HUES64 (cell line): ENCODE measurements at regions not wholly inside any gene's neighbourhood (a gene's known extent, or its start where the extent isn't known, plus 50 kb on each side); places are given as distances from the start of the nearest gene placed in this dataset.
A peak's percentile ranks its signal among the peaks of the same experiment; 100 is the strongest.

Experiments used
- H3K27ac ChIP-seq: 2 replicates; pipeline ENCODE4 v1.7.0; 2013; ENCODE audit warnings: low read depth, low read length, inconsistent platforms
- H3K27me3 ChIP-seq: 2 replicates; pipeline ENCODE4 v1.6.1; 2013; ENCODE audit warnings: mild to moderate bottlenecking, low read length; ENCODE audit not compliant: insufficient read depth
- H3K36me3 ChIP-seq: 2 replicates; pipeline ENCODE4 v1.6.1; 2013; ENCODE audit warnings: mild to moderate bottlenecking, low read length; ENCODE audit not compliant: insufficient read depth
- H3K4me1 ChIP-seq: 2 replicates; pipeline ENCODE4 v1.6.1; 2013; ENCODE audit warnings: mild to moderate bottlenecking, low read length, moderate library complexity; ENCODE audit not compliant: insufficient read depth
- H3K4me3 ChIP-seq: 2 replicates; pipeline ENCODE4 v1.5.1; 2013; ENCODE audit warnings: mild to moderate bottlenecking, low read length, moderate library complexity
- H3K9ac ChIP-seq: 2 replicates; pipeline ENCODE4 v1.6.1; 2013; ENCODE audit warnings: mild to moderate bottlenecking, low read depth, low read length
- H3K9me3 ChIP-seq: 2 replicates; pipeline ENCODE4 v1.6.1; 2013; ENCODE audit warnings: low read depth, low read length; ENCODE audit not compliant: insufficient read depth
- WGBS: fragments of 150-250, 120-280 bp; methylation state at CpG from one replicate; pipeline ENCODE4 v1.1.7; 2013; ENCODE audit warnings: missing lambda C conversion rate; 5-methylcytosine and 5-hydroxymethylcytosine counted together

DNA sequence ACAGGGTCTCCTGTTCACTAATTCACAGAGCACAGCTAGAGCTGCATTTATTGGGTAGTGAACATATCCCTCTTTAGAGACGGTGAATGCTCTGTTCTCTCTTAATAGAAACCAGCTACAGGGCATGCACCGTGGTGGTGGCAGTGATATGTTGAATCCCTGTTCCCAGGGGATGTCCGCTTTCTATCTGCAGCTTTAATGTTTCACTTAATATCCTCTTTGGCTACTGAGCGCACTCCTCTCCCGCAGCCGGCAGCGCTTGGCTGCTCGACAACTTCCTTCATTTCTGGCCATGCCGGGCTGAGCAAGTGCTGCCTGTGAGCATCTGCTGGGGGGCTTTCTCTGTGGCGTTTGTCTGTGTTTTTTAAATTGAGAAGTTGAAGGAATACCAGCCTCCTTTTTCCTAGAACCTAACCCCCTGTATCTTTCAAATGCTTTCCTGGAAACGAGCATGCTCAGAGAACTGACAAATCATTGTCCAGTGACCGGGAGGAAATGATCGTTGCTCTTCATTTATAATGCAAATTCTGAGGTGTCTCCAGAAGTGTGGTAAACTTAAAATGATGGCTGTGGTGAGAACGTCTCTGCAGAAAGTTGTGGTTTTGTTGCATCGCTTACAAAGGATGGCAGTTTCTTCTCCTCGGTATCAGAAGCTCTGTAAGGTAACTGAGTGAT is 297.9 kb downstream of the UTRN start:
- no peaks in the 10 kb centered on the region for H3K27me3 ChIP-seq
- 30% methylated on average over 15 of the region's 16 CpGs for WGBS
- H3K9me3 ChIP-seq, result no peaks in the 10 kb centered on the region
- H3K9ac ChIP-seq, result peak overlapping the region; percentile 5
- H3K4me1 ChIP-seq, result peaks cover 44% of the 10 kb centered on the region
- H3K27ac ChIP-seq, result peak overlapping the region; percentile 24; the same call in 1 of the 2 replicates
- peak overlapping the region; percentile 36 for H3K4me3 ChIP-seq
- H3K36me3 ChIP-seq, result peaks cover 2% of the 10 kb centered on the region; the same call in 1 of the 2 replicates

DNA sequence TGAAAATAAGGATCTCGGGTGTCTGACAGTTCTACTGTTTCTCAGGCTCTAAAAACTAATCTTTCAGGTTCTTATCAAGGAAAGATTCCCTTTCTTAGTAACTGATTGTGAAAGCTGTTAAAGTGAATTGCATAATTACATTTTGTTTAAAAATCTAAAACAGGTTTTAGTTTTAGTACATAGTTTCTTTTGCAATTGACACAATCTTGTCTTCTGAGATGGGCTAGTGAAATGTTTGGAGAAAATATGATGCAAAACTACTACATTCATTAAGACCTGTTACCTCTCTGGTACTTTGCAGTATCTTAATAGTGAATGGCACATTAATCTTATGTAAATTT is 298.4 kb downstream of the UTRN start:
- WGBS, result 58% methylated on average over 1 of the region's 1 CpG
- Histone ChIP-seq H3K4me1 (peaks cover 44% of the 10 kb centered on the region), H3K9me3 (no peaks in the 10 kb centered on the region), H3K27ac (no peak overlapping the region), H3K27me3 (no peaks in the 10 kb centered on the region), H3K36me3 (no peaks in the 10 kb centered on the region; the same call in 1 of the 2 replicates), H3K4me3 (peak overlapping the region; percentile 36), H3K9ac (0 out of 2 replicates have a peak overlapping the region, but pooled peaks have one; percentile 5)

DNA sequence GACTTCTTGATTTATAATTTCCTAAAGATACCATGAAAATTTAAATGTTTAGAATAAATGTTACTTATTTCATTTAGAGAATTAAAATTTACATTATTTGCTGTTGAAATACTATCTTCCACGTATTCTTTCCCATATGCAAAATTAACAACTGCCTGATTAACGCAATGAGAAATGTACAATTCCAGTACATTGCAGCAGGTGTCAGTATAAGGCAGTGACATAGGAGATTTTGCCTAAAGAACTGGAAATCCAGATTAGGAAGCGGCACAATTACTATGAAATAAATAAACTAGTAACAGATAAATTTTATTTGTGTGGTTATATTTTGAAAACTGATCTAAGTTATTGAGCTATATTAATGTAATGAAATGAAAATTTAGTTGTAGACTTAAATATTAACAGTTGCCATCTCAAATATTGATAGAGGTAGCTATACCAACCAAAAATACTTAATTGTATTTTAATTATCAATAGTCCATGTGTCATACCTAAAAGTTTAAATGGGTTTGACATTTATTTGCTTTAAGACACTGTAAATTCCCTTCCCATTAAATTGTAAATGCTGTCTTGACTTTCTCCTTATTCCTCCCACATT is 300.2 kb downstream of the UTRN start:
- no peaks in the 10 kb centered on the region for H3K9me3 ChIP-seq
- H3K36me3 ChIP-seq, result no peaks in the 10 kb centered on the region; the same call in 1 of the 2 replicates
- 0% methylated on average over 2 of the region's 3 CpGs for WGBS
- peak overlapping the region; percentile 36 for H3K4me3 ChIP-seq
- no peaks in the 10 kb centered on the region for H3K27me3 ChIP-seq
- H3K9ac ChIP-seq, result no peak overlapping the region
- 0 out of 2 replicates have a peak overlapping the region, but pooled peaks have one; percentile 38 for H3K27ac ChIP-seq
- peaks cover 44% of the 10 kb centered on the region for H3K4me1 ChIP-seq

DNA sequence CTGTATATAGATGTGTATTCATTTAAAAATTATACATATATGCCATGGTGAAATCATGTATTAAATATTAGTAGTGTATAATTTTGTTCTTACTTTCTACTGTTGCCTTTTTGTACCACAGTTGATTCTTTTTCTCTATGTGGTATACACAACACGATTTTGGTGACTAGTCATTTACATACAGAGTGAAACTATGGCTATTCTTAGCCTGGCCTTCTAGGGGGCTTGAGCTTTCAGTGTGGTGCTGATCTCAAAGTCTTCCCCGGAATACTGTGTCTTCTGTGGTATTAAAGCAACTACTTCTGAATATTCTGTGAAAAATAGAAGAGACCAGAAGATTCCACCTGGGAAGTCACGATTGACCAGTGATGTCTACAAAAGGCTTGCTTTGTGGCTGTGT is 301.9 kb downstream of the UTRN start:
- Histone ChIP-seq H3K4me1 (peaks cover 44% of the 10 kb centered on the region), H3K4me3 (no peak overlapping the region), H3K9ac (no peak overlapping the region), H3K36me3 (no peaks in the 10 kb centered on the region; the same call in 1 of the 2 replicates), H3K27ac (no peak overlapping the region), H3K27me3 (no peaks in the 10 kb centered on the region), H3K9me3 (no peaks in the 10 kb centered on the region)
- 75% methylated on average over 3 of the region's 3 CpGs for WGBS

DNA sequence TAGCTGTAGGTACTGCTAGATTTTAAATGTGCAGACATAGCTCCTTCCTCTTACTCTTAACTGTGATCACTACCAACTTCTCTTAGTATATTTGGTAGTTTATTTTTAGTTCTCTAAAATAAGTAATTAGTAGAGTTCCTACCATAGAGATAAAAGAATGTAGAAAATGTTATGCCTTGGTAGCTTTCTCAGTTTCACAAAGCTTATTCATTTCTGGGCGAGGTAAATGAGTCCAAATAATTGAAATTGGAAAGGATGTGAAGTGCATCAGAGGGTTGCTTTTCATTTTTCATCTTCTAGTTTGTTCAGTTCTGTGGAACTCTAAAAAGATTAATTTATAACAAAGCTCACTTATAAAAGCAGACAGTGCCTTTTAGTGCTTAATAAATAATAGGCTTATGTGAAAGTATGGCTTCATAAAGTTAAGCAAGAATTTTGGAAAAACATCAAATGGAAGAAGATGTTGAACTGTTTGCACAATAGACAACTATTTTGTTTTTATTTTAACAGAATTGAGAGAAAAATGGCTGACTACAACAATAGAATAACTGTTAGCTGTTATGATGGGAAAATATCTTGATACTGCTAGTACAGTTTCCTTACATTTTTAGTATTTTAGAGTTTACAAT is 303.7 kb downstream of the UTRN start:
- no peaks in the 10 kb centered on the region for H3K27me3 ChIP-seq
- 95% methylated on average over 1 of the region's 1 CpG for WGBS

DNA sequence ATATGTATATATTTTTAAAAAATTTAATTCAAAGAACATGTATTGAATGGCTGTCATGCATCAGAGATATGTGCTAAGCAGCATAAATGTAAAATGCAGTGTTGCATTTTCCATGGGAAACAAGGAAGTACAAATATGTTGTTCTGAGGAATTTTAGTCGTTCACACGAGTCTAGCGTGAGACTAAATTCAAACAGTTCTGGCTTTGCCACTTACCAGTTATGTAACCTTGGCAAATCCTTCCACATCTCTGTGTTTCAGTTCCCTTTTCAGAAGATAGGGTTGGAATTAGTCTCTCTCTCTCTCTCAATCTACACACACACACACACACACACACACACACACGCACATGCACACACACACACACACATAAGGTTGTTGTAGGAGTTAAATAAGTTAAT is 305.4 kb downstream of the UTRN start:
- Histone ChIP-seq H3K9me3 (no peaks in the 10 kb centered on the region), H3K4me1 (peaks cover 19% of the 10 kb centered on the region), H3K36me3 (peaks cover 12% of the 10 kb centered on the region), H3K4me3 (no peak overlapping the region), H3K9ac (no peak overlapping the region), H3K27me3 (no peaks in the 10 kb centered on the region), H3K27ac (no peak overlapping the region)
- 100% methylated on average over 3 of the region's 4 CpGs for WGBS

More for the DNA sequence above, 303.7 kb downstream of the UTRN start:
- no peak overlapping the region for H3K27ac ChIP-seq
- H3K9ac ChIP-seq, result no peak overlapping the region
- H3K36me3 ChIP-seq, result peaks cover 12% of the 10 kb centered on the region
- peaks cover 34% of the 10 kb centered on the region for H3K4me1 ChIP-seq
- no peaks in the 10 kb centered on the region for H3K9me3 ChIP-seq
- no peak overlapping the region for H3K4me3 ChIP-seq

DNA sequence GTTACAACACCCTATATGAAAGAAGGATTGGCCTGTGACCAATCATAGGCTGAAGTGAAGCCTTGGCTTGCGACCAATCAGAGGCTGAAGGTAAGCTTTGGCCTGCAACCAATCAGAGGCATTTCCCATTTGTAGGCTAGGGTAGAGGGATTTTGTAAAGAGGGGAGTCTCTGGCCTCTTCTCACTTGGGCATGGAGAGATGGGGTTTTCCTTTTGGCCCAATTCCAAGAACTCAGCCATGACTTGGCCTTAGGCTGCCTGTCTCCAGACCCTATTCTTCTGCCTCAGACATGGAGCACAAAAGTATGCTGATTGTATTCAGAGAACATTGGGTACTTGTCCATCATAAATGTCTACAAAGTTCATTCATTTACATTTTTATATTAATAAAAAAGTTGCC is 308.3 kb downstream of the UTRN start:
- no peak overlapping the region for H3K9ac ChIP-seq
- WGBS, result 95% methylated on average over 1 of the region's 1 CpG
- no peak overlapping the region for H3K4me3 ChIP-seq
- H3K27ac ChIP-seq, result no peak overlapping the region
- H3K4me1 ChIP-seq, result no peaks in the 10 kb centered on the region
- no peaks in the 10 kb centered on the region for H3K27me3 ChIP-seq
- peaks cover 12% of the 10 kb centered on the region for H3K36me3 ChIP-seq
- no peaks in the 10 kb centered on the region for H3K9me3 ChIP-seq

DNA sequence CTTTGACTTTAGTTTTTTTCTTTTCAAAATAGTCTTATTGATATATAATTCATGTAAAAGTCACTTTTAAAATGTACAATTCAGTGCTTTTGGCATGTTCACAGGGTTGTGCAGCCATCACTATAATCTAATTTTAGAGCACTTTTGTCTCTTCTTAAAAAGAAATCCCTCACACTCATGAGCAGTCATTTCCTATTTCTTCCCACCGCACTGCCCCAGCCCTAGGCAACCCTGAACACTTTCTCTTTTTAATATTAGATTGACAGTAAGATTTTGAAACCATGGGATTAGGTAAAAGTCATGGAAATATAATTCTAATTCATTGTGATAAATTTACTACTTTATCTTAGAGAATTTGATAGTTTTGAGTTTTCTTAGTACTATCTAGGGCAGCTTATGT is 309.4 kb downstream of the UTRN start:
- whole genome bisulfite sequencing, result 100% methylated on average over 1 of the region's 1 CpG
- no peaks in the 10 kb centered on the region for H3K27me3 ChIP-seq
- H3K4me1 ChIP-seq, result no peaks in the 10 kb centered on the region
- H3K9me3 ChIP-seq, result no peaks in the 10 kb centered on the region
- H3K27ac ChIP-seq, result no peak overlapping the region
- peaks cover 14% of the 10 kb centered on the region for H3K36me3 ChIP-seq
- H3K9ac ChIP-seq, result no peak overlapping the region
- H3K4me3 ChIP-seq, result no peak overlapping the region

DNA sequence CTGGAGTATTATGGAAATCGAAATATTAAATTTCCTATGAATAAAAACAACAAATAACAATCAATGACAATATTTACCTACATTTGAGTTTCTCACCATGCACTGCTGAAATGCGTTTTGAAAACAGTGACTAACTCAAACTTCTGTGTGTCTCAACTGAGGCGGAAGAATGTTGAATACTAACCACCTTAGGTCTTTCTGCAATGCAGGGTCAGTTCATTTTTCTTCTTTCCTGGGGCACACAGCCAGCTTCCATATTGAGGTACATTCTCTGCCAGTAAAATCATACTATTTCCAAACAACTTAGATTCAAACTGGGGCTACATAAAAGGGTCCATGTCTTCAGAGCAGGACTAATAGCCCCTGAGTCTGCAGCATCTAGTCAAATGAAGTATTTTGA is 310.1 kb downstream of the UTRN start:
- Histone ChIP-seq H3K27ac (no peak overlapping the region), H3K4me3 (no peak overlapping the region), H3K9ac (no peak overlapping the region), H3K9me3 (no peaks in the 10 kb centered on the region), H3K36me3 (peaks cover 16% of the 10 kb centered on the region), H3K27me3 (no peaks in the 10 kb centered on the region), H3K4me1 (no peaks in the 10 kb centered on the region)
- 97% methylated on average over 2 of the region's 3 CpGs for WGBS

DNA sequence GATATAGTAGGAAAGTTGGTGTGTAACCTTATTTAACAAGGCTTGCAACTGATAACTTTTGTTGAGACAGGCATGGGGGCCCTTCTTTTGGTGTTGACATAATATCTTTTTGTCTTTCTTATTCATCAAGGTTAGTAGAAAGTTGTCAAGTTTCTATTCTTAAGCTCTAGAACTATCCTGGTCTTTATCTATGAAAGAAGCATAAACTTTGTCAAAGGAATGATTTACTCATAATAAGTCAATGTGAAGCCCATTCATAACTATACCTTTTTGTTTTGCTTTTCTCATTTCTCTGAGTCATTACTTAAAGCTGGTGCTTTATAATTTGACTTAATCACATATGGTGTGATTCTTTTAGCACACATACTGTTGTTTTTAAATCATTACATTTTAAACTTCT is 312.4 kb downstream of the UTRN start:
- no peaks in the 10 kb centered on the region for H3K4me1 ChIP-seq
- H3K4me3 ChIP-seq, result no peak overlapping the region
- H3K36me3 ChIP-seq, result peaks cover 19% of the 10 kb centered on the region
- H3K27me3 ChIP-seq, result no peaks in the 10 kb centered on the region
- no peak overlapping the region for H3K9ac ChIP-seq
- no peak overlapping the region for H3K27ac ChIP-seq
- H3K9me3 ChIP-seq, result no peaks in the 10 kb centered on the region

DNA sequence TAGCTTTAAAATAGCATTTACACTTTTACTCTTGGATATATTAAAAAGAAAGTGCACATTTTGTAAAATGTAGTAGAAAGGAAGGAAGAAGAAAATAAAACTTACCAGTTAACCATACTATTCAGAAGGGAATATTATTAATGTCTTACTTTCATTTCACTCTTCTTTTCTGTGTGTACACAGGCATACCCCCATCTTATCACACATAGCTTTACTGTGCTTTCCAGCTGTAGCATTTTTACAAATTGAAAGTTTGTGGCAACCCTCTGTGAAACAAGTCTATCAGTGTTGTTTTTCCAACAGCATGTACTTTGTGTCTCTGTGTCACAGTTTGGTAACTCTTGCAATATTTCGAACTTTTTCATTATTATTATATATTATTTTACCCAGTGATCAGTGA is 314.5 kb downstream of the UTRN start:
- Histone ChIP-seq H3K27ac (no peak overlapping the region), H3K4me3 (no peak overlapping the region), H3K9ac (no peak overlapping the region), H3K9me3 (no peaks in the 10 kb centered on the region), H3K4me1 (no peaks in the 10 kb centered on the region), H3K27me3 (no peaks in the 10 kb centered on the region), H3K36me3 (peaks cover 10% of the 10 kb centered on the region; the same call in 1 of the 2 replicates)
- 100% methylated on average over 1 of the region's 1 CpG for WGBS
